ENCODE measurements at regions not wholly inside any gene's neighbourhood (a gene's known extent, or its start where the extent isn't known, plus 50 kb on each side); places are given as distances from the start of the nearest gene placed in this dataset.

DNA sequence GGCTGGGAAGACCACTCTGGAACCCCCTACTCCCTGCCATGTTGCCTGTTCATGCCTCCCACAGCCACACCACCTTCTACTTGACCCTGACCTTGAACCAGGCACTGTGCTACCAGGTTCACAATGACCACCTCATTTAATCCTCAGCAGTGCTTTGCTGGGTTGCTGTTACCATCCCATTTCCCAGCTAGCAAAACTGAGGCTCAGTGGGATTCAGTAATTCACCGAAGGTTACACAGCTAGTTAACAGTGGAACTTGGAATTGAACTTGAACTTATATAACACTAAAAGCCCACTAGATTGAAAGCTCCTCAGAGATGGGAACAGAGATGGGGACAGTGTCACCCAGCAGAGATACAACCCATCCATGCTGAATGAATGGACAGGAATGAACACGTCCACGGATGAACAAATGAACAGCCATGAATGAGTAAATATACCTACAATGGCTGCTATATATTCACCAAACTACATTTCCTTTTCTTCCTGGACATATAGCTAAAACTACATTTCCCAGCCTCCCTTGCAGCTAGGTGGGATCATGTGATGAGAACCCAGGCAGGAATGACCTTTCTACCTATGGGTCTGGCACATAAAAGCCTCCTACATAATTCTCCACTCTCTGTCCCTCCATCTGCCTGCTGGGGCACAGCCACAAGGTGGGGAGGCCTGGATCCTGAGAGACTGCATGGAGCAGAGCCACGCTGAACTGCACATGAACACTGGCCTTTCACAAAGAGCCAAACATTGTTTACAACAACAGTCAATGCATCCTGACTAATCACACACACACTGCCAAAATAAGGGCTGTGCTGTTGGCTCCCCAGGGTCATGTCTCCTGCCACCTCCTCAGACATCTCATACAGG, 94.8 kb downstream of the RMI2 start:
- no peak for DNase-seq (ENCODE audit: extremely low read depth in 1 of 2, low read depth in 1 of 2)

DNA sequence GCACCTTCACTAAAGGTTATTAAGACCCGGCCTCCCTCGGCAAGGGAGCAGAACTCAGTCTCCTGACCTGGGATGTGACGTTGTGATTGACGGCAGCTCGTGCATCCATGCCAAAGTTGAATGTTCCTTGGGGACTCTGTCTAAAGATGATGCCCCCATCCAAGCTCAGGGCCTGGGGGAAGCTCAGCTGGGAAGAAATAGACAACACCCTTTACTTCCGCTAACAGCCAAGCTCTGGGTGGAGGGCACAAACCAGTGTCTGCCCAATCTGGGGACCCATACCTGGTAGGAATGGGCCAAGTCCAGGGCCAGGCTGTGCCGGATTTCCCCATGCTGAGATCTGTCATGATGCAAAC, 95.4 kb downstream of the RMI2 start:
- no peak for DNase-seq (ENCODE audit: extremely low read depth in 1 of 2, low read depth in 1 of 2)

DNA sequence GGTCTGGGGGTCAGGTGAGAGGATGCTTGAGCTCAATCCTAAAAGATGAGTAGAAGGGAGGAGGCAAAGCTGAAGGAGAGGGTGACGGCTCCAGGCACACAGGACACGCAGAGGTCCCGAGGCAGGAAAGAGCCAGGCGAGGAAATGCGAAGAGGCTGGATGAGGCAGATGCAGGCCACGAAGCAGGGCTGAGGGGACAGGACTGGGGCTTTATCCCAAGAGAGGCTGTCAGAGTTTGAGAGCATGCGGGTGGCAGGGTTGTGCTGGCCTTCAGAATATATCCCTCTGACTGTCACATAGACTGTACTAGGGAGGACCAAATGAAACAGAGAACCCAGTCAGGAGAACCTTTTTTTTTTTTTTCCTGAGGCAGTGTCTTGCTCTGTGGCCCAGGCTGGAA, 100.2 kb downstream of the RMI2 start:
- no peak for DNase-seq (ENCODE audit: extremely low read depth in 1 of 2, low read depth in 1 of 2)

DNA sequence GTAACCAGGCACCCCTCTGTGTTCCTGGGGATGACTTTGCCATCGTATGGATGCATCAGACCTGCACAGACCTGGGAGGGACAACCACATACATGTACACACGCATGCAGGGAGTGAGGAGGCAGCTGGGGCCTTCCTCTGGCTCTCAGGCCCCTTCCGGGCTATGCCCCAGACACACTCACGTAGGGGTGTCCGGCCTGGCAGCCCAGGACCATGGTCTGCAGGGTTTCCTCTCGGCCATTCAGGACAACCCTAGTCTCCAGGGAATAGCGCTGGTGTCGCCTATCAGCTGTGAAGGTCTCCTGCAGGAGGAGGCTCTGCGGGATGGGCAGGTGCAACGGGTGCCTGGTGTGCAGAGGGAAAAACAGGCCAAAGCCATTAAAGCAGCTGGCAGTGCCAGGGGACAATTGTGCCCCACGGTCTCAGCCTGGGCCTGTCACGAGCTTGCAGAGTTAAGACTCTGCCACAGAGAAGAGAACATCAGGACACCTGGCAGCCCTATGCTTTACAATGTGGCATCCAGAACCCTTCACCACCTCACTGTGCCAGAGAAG, 101.4 kb downstream of the RMI2 start:
- DNase-seq (ENCODE audit: extremely low read depth in 1 of 2, low read depth in 1 of 2), result no peak

DNA sequence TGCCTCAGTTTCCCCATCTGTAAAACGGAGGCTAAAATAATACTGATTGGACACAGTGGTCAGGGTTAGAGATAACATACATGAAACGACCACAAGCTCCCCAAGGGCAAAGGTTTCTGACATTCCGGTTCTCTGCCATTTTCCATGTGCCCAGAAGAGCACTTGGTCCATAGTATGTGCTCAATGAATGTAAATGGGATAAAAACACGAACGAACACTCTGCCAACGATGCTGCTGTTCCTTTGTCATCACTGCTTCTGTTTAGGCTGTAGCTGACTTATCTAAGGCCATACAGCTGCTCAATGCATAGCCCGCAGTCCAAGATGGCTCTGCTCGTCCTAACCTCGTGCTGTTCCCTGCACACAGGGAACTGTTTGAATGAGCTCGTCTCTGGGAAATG, 102.0 kb downstream of the RMI2 start:
- no peak for DNase-seq (ENCODE audit: extremely low read depth in 1 of 2, low read depth in 1 of 2)

DNA sequence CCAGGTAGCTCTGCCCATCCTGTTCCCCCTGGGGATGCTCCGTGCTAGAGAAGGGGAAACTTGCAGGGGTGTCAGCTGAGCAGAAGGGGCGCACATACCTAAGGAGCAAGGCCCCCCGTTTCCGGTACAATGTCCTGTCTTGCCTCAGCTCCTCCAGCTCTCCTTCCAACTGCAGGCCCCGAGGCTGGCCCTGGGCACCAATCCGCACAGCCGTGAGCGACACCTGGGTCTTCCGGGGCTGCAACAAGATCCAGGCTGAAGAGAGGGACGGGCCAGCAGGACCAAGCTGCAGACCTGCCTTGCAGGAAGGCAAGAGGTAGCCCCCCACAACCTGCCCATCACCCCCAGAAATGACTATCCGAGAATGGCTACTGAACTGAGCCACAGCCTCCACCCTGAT, 102.6 kb downstream of the RMI2 start:
- DNase-seq (ENCODE audit: extremely low read depth in 1 of 2, low read depth in 1 of 2), result no peak

DNA sequence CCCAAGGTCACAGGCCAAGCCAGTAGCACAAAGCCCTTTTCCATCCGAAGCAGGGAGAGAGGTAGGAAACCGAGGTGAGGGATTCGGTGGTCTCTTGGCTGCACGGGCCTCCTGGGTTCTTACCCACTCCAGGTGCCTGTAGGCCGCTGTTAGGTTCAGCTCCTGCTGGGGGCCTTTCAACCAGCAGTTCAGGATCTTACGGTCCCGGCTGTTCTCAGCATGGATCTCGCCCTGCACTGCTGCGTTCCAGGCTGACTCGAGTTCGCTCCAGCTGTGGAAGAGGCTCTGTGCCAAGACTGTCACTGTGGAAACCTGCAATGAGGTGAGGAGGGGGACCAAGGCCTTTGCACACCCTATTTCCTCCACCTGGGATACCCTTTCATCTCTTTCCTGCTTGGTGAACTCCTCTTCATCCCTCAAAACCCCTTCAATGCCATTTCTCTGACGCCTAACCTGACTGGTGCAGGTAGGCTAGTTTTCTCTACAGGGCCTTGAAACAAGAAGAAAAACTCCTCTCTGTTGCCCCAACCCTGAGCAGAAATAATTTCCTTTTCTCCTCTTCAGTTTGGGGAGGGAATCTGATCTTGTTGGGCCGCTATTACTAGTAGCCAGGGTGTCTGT, 103.6 kb downstream of the RMI2 start:
- no peak for DNase-seq (ENCODE audit: extremely low read depth in 1 of 2, low read depth in 1 of 2)

DNA sequence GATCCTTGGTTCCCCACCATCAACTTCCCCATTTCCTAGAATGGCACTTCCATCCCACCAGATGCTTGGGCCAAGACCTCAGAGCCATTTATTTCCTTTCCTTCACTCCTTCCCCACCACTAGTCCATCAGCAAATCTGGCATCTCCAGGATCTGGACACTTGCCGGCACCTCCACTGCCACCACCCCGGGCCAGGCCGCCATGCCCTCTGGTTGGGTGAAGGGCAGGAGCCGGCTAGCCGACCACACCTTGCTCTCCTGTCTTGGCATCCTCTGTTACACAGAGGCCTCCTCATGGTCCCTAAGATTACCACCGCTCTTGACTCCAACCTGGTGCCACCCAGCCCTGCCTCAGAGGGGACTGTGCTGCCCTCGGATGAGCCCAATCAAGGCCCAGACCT, 104.5 kb downstream of the RMI2 start:
- DNase-seq (ENCODE audit: extremely low read depth in 1 of 2, low read depth in 1 of 2), result no peak

DNA sequence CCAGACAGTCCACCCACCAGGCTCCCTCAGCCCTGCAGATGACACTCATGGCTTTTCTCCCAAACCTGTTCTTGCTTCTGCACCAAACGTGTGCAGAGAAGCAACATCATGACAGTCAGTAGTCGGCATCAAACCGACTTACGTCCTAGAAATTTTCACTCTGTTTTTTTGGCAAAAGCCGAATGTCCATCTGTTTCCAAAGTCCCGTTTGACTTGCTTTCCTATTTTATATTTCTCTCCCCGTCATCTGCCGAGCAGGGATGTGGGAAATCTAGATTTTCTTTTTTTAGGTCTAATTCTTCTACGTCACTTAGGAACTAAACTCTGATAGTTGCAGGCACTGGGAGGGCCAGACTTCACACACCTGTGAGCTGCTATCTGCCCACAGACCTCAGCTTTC, 104.9 kb downstream of the RMI2 start:
- no peak for DNase-seq (ENCODE audit: extremely low read depth in 1 of 2, low read depth in 1 of 2)

DNA sequence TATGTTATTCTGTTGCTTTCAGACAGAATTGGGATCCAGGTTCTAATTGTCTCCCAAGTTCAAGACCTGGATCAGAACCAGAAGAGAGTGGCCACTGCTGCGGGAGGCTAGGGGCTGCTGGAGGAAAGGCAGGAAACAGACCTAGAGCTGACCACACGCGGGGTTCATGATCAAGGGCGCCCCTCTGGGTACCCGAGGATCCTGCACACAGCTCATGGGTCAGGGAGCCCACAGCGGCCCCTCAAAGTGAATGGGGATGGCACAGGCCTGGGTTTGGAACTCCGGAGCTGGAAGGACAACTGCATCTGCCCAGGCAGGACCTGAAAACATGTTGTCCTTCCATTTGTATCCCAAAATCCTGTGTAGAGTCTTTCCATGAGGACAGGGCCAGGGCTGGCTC, 107.0 kb downstream of the RMI2 start:
- no peak for DNase-seq (ENCODE audit: extremely low read depth in 1 of 2, low read depth in 1 of 2)

DNA sequence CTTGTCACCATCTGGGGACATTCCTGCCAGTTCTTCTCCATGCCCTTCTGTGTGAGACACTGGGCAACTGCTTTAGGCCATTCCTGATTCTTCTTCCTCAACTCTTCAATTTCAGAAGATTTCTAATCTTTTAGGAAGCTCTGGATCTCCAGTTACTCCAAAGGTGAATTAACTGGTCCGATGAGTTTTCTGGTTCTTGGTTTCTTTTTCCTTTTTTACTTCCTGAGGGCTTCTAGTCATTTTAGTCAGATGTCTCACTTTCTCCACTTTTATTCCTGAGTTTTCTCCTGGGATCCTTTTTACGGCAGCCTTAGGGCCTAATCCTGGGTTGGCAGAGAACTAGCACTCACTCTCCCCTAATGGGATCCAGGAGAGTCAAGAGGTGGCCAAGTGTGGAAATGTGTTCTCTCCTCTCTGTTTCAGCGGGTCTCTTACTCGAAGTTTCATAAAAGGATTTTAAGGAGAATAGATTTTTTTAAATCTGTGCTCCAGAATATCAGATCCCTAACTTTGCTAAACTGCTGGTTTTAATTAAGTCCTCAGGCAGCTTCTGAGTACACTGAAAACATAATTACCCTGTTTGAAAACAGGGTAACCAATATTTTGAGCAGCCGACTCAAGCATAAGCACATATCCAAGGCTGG, 107.6 kb downstream of the RMI2 start:
- DNase-seq (ENCODE audit: extremely low read depth in 1 of 2, low read depth in 1 of 2), result no peak

DNA sequence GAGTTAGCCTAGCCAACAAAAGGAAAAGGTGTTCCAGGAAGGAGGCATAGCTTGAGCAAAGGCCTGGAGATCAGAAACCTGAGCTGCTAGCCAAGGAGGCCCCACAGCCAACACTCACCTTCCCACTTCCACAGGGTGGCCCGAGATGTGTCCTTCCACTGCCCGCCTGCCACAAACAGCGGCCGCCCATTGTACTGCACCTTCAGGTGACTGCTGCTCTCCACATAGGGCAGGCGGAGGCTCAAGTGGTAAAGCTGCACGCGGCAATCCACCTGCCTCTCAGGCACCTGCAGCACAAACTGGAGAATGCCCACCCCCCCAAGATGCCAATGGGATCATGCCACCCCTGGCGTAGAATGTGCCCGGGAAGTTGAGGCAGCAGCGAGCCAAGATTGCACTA, 111.5 kb downstream of the RMI2 start:
- no peak for DNase-seq (ENCODE audit: extremely low read depth in 1 of 2, low read depth in 1 of 2)

DNA sequence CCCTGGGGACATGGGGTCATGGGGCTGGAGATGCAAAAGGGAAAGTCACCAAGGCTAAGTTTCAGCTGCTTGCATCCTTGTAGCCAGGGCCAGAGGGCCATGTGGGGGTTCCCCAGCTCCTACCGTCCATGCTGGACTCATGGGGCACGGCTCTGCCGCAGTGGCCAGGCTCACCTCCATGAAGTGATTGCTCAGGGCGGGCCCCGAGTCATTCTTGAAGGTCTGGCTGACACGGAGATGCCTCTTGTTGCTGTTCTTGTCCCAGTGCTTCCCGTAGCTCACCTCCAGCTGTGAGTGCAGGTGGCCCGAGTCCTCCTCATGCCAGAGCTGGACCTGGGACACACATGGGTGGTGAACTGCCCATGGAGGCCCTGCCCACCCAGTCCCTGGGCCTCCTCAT, 114.5 kb downstream of the RMI2 start:
- no peak for DNase-seq (ENCODE audit: extremely low read depth in 1 of 2, low read depth in 1 of 2)

DNA sequence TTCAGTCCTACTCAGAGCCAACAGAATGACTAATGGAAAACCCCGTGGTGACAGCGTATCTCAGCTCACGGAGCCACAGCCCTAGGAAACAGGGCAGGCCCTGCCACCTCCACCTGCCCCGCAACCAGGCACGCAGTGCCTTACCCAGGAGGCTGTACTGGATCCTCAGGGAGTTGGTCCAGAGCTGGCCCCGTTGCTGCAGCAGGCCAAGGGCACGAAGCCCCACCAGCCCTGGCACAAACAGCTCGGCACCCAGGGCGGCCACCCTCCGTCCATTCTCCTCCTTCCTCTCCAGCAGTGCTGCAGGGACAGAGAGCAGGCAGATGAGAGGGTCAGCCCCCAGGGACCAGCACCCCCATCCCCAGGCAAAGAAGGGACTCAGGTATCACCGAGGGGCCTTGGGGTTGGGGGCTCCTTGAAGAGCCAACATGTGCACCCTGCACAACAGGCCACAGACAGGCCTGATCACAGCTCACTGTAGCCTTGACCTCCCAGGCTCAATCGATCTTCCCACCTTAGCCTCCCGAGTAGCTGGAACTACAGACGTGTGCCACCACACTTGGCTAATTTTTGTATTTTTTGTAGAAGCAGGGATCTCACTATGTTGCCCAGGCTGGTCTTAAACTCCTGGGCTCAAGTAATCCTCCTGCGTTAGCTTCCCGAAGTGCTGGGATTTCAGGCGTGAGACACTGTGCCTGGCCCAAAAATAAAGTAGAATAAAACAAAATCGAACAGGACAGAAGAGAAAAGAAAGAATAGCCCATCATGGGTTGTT, 115.7 kb downstream of the RMI2 start:
- no peak for DNase-seq (ENCODE audit: extremely low read depth in 1 of 2, low read depth in 1 of 2)

DNA sequence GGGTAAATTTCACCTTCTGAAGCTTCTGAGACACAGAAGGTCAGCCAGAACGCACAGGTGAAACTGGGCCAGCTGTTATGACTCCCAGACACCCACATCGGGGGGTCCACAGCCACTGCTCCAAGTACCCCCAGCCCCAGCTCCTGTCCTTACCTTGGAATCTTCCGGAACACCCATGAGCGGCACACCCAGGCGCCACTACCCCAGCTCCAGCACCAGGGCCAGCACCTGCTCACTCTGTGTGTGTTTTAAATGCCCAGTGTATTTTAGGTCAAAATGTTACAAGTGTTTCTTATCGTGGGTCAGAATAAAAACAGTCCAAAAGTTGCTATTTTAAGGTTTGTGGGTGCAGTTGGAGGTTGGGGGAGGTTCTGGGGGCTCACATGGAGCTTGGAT, 116.3 kb downstream of the RMI2 start:
- no peak for DNase-seq (ENCODE audit: extremely low read depth in 1 of 2, low read depth in 1 of 2)

DNA sequence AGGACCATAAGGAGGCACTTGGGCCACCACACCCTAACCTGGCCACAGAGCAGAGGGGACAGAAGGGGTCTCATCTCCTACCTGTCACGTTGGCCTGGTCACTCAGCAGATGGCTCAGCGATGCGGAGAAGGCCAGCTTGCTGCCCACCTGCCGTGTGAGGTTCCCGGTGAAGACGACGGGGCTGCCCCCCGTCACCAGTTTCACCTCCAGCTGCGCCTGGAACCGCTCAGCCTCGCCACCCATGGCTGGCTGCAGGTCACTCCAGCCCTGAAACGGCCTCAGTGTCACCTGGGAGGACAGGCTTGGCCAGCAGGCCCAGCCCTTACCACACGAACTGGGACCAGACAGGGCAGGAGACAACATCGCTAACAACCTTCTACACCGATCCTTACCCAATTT, 116.8 kb downstream of the RMI2 start:
- DNase-seq (ENCODE audit: extremely low read depth in 1 of 2, low read depth in 1 of 2), result no peak

DNA sequence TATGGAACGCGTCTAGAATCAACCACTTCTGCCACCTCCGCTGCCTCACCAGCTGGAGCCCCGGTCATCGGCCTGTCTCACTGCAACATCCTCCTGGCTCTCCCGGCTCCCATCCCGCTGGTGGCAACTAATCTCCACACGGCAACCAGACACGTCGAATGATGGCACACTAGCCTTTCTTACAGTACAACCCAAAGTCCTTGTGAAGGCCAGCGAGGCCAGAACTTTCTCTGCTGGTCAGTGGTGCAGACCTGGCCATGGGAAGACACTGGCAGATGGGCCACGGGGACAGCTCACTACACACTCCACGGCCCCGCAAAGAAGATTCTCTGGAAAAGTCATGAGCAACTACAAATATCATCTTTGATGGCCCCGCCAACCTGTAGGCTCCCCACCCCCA, 117.6 kb downstream of the RMI2 start:
- no peak for DNase-seq (ENCODE audit: extremely low read depth in 1 of 2, low read depth in 1 of 2)

DNA sequence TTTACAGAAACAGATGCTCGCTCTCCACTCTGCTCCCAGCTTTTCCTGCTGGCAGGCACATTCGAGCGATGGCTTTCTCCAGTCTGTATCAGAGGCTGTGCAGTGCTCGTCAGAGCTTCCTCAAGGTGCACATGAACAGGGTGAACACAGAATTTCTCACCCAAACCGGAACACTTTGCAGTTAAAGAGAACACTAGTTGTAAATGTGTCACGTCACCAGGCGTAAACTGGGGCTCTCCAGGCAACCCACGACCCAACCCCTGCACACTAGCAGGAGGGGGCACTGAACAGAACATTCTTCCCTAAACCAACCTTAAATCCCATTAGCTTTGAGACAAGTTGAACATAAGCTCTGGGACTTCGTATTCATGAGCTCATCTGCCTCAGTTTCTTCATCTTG, 119.0 kb downstream of the RMI2 start:
- no peak for DNase-seq (ENCODE audit: extremely low read depth in 1 of 2, low read depth in 1 of 2)

DNA sequence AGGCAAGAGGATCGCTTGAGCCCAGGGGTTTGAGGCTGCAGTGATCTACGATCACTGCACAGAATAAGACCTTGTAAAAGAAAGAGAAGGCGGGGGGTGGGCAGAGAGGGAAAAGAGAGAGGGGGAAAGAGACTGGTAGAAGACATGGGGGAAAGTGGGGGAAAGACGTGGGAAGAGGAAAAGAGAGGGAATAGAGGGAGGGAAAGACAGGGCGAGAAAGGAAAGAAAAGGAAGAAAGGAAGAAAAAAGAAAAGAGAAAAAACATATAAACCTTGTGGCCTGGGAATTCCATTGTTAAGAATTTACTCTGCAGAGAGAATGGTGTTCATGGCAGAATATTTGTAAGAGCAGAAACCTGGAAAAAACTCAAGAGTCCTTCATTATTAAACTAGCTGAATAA, 120.4 kb downstream of the RMI2 start:
- no peak for DNase-seq (ENCODE audit: extremely low read depth in 1 of 2, low read depth in 1 of 2)

DNA sequence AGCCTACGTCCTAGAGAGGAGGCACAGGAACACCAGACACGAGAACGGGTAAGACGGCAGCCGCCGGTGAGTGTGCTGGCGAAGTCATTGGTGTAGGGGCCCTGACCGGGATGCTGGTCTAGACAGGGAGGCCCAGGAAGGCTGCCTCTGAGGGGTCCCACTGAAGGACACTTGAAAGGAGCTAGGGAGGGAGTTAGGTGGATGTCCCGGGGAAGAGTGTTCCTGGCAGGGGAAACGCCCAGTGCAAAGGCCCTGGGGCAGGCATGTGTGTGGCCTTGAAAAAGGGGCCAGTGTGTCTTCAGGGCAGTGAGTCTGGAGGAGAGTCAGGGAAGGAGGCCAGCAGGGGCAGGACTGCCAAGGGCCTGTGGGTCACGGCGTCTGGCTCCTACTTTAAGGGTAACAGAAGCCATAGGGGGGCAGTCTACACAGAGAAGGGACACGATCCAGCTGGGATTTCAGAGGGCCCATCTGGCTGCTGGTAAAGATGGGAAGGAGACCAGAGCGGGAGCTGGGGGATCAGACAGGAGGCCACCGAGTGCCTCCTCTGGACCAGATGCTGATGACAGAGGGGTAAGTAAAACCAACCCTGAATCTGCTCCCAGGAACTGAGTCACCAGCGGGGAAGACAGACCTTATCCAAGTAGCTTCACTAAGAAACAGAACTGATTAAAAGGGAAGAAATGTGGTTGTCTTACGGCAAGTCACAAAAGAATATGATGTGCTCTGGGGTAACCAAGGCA, 115.9 kb downstream of the LITAF start:
- no peak for DNase-seq (ENCODE audit: extremely low read depth in 1 of 2, low read depth in 1 of 2)

DNA sequence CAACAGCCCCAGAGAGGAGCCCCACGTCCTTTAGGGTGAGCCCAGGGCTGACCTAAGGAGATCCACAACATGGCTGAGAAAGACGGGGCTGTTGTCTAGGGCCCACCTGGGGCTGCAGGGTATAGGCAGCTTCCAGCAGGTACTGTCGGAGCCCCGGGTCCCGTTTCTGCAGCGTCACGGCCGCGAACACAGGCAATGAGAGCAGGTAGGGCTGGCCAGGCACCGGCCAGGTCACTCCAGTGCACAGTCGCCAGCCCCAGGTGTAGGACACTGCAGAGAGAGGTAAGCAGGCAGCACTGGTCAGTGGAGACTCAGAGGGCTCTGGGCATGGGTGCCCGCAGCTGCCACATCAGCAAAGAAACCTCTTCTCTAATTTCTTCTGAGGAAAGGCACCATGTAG, 115.2 kb downstream of the LITAF start:
- no peak for DNase-seq (ENCODE audit: extremely low read depth in 1 of 2, low read depth in 1 of 2)
